Neutrophil (primary cell): ENCODE measurements at regions not wholly inside any gene's neighbourhood (a gene's known extent, or its start where the extent isn't known, plus 50 kb on each side); places are given as distances from the start of the nearest gene placed in this dataset.

Experiments used
- H3K27ac ChIP-seq: fragments of 200-600 bp; sonication (generic); 2 replicates; pipeline ENCODE4 v1.5.1; 2016; ENCODE audit warnings: mild to moderate bottlenecking, moderate library complexity
- H3K27me3 ChIP-seq: fragments of 200-600 bp; sonication (generic); 2 replicates; pipeline ENCODE4 v1.6.0; 2016; ENCODE audit warnings: mild to moderate bottlenecking
- H3K36me3 ChIP-seq: fragments of 200-600 bp; sonication (generic); 2 replicates; pipeline ENCODE4 v1.5.1; 2017
- H3K4me1 ChIP-seq, 2 experiments: fragments of 200-600 bp in 1 of 2; sonication (generic) in 1 of 2; 1 replicate in 1 of 2; 2 replicates in 1 of 2; pipeline versions ENCODE4 v1.5.1 to v1.6.1; 2013 to 2016; ENCODE audit warnings: low read depth in 1 of 2, low read length in 1 of 2, mild to moderate bottlenecking in 1 of 2, moderate library complexity in 1 of 2; ENCODE audit not compliant: control insufficient read depth in 1 of 2, insufficient read depth in 1 of 2
- H3K4me3 ChIP-seq, 2 experiments: fragments of 200-600 bp in 1 of 2; sonication (generic) in 1 of 2; 1 replicate in 1 of 2; 2 replicates in 1 of 2; pipeline ENCODE4 v1.5.1; 2013 to 2016; ENCODE audit warnings: low read depth in 1 of 2, low read length in 1 of 2, mild to moderate bottlenecking in 1 of 2, moderate library complexity in 1 of 2
- H3K9me3 ChIP-seq: fragments of 200-600 bp; sonication (generic); 2 replicates; pipeline ENCODE4 v1.5.1; 2016
- CTCF ChIP-seq: fragments of 200-600 bp; sonication (generic); IDR thresholded peaks from 2 replicates; pipeline ENCODE4 v1.5.1; 2016; ENCODE audit warnings: antibody characterized with exemption

GRCh38 chr3:94378322-94378721, 315.5 kb downstream of the NSUN3 start:
- Histone ChIP-seq H3K36me3 (no peaks in the 10 kb centered on the region), H3K27me3 (no peaks in the 10 kb centered on the region), H3K4me1 (no peaks in the 10 kb centered on the region), H3K9me3 (no peaks in the 10 kb centered on the region), H3K4me3 (no peak overlapping the region), H3K27ac (no peak overlapping the region)
- no peak for TF ChIP-seq CTCF

DNA sequence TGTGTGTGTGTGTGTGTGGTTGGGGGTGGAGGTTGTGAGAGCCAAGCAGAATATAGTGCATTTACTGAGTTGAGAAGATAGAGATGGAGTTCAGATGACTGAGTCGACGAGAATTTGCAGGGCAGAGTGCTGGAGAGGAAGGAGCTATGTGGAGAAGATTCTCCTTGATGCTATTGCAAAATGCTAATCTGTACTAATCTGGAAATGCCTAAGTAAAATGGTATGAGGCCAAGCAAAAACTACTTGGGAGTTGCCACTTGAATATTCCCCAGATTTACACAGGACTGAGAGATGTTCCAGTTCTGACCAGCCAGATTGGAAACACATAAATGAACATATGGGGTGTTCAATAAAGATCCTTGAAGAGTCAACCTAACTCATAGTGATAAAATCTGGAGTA, 316.4 kb downstream of the NSUN3 start:
- Histone ChIP-seq H3K36me3 (no peaks in the 10 kb centered on the region), H3K27ac (no peak overlapping the region), H3K4me3 (no peak overlapping the region), H3K9me3 (no peaks in the 10 kb centered on the region), H3K27me3 (no peaks in the 10 kb centered on the region), H3K4me1 (no peaks in the 10 kb centered on the region)
- TF ChIP-seq CTCF = no peak

GRCh38 chr3:94394885-94395284, 332.0 kb downstream of the NSUN3 start:
- no peaks in the 10 kb centered on the region for H3K4me1 ChIP-seq
- H3K36me3 ChIP-seq = no peaks in the 10 kb centered on the region
- no peak overlapping the region for H3K4me3 ChIP-seq
- H3K27ac ChIP-seq = no peak overlapping the region
- TF ChIP-seq CTCF = no peak
- no peaks in the 10 kb centered on the region for H3K9me3 ChIP-seq
- H3K27me3 ChIP-seq = no peaks in the 10 kb centered on the region

- H3K27me3 ChIP-seq = no peaks in the 10 kb centered on the region
- H3K9me3 ChIP-seq = no peaks in the 10 kb centered on the region
- no peak overlapping the region for H3K4me3 ChIP-seq
- H3K4me1 ChIP-seq = no peaks in the 10 kb centered on the region
- no peaks in the 10 kb centered on the region for H3K36me3 ChIP-seq
- H3K27ac ChIP-seq = no peak overlapping the region
- no peak for TF ChIP-seq CTCF
These were observed 333.0 kb downstream of the NSUN3 start for GRCh38 chr3:94395851-94396250.

DNA sequence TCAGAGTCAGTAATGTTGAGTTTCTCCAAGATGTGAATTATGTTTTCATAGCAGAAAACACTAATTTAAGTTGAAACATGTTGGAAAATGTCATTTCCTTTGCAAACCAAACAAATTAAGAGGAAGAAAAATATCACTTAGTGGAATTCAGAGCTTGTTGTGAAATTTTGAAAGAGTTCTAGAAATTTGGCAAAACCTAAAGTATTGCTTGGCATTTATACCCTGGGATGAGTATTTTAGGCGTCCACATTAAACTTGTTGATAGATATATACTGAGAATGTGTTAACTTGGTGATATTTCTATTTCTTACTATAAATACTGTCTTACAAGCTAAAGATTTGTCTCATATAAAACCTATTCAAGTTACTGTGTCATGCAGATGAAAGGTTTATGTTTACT, 335.2 kb downstream of the NSUN3 start:
- no peak overlapping the region for H3K4me3 ChIP-seq
- H3K27me3 ChIP-seq = no peaks in the 10 kb centered on the region
- no peaks in the 10 kb centered on the region for H3K36me3 ChIP-seq
- H3K4me1 ChIP-seq = no peaks in the 10 kb centered on the region
- H3K9me3 ChIP-seq = no peaks in the 10 kb centered on the region
- TF ChIP-seq CTCF = no peak
- H3K27ac ChIP-seq = no peak overlapping the region

DNA sequence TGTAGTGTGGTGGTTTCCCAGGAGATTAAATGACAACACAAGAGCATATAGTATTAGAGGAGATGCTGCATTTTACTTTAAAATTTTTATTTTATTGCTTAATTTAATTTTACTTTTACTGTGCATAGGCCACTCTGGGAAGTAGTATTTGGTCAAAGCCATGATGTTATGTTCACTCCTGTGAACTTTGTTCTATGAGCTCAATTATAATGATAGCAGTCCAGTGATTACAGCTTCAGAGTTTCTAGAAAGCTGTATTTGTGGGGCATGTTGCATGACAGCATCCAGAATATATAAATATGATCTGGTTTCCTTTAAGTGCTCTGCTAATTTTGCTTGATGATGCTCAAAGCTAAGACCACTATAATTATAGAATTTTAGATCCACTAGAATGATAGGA, 338.6 kb downstream of the NSUN3 start:
- no peaks in the 10 kb centered on the region for H3K4me1 ChIP-seq
- no peak overlapping the region for H3K4me3 ChIP-seq
- H3K36me3 ChIP-seq = no peaks in the 10 kb centered on the region
- H3K9me3 ChIP-seq = no peaks in the 10 kb centered on the region
- no peak overlapping the region for H3K27ac ChIP-seq
- TF ChIP-seq CTCF = no peak
- H3K27me3 ChIP-seq = no peaks in the 10 kb centered on the region
